ENCODE measurements at regions not wholly inside any gene's neighbourhood (a gene's known extent, or its start where the extent isn't known, plus 50 kb on each side); places are given as distances from the start of the nearest gene placed in this dataset.
"Not testable (repeated sequence)": the region's sequence is repeated elsewhere in the genome, so short reads cannot be mapped to it uniquely, and the experiment has no call there.

- FAIRE-seq, result no peak
- WGBS, 2 donors, result 68 to 77% methylated on average over 6 of the region's 6 CpGs
Measured at GRCh38 chrX:143319526-143319925, 197.7 kb downstream of the SPANXN3 start.

GRCh38 chrX:143318857-143319256 lies 198.4 kb downstream of the SPANXN3 start:
- WGBS, 2 donors, result 77 to 96% methylated on average over 2 of the region's 2 CpGs
- ATAC-seq; FAIRE-seq; H3K36me3 ChIP-seq; H3K27ac ChIP-seq; H3K27me3 ChIP-seq; H3K4me3 ChIP-seq; H3K4me1 ChIP-seq; intact Hi-C loops (cut with DNase I); H3K9me3 ChIP-seq; DNase-seq: not testable (repeated sequence)

More at GRCh38 chrX:143319526-143319925, 197.7 kb downstream of the SPANXN3 start:
- Histone ChIP-seq H3K36me3 (no peaks in the 10 kb centered on the region), H3K9me3 (no peaks in the 10 kb centered on the region), H3K27me3 (no peaks in the 10 kb centered on the region), H3K4me1 (no peaks in the 10 kb centered on the region), H3K27ac (no peak overlapping the region), H3K4me3 (no peak overlapping the region)
- intact Hi-C loops (cut with DNase I), result no loop called here
- DNase-seq (no peak), ATAC-seq (no peak)
- no peak for TF ChIP-seq CTCF (IDR thresholded peaks at IDR 0.05)

- H3K9me3 ChIP-seq, result no peaks in the 10 kb centered on the region
- TF ChIP-seq CTCF (IDR thresholded peaks at IDR 0.05), result no peak
- H3K27ac ChIP-seq, result no peak overlapping the region
- FAIRE-seq (no peak), DNase-seq (peak in 4 of 6 donors; percentile 25 to 65 (median 41)), ATAC-seq (peak; percentile 52 to 81 (median 76))
- 17 to 23% methylated on average over 9 of the region's 9 CpGs for WGBS, 2 donors
- H3K4me1 ChIP-seq, result peaks cover 0 to 15% (median 0%) of the 10 kb centered on the region in 3 donors
- no peaks in the 10 kb centered on the region for H3K27me3 ChIP-seq
- H3K36me3 ChIP-seq, result no peaks in the 10 kb centered on the region
- intact Hi-C loops (cut with DNase I), result no loop called here
- H3K4me3 ChIP-seq, result no peak overlapping the region
Measured at GRCh38 chrX:143306991-143307937, 210.0 kb downstream of the SPANXN3 start.

GRCh38 chrX:143304518-143304917 lies 212.8 kb downstream of the SPANXN3 start:
- no peaks in the 10 kb centered on the region for H3K36me3 ChIP-seq
- TF ChIP-seq CTCF (IDR thresholded peaks at IDR 0.05), result no peak
- H3K4me3 ChIP-seq, result no peak overlapping the region
- H3K4me1 ChIP-seq, result peaks cover 0 to 20% (median 0%) of the 10 kb centered on the region in 3 donors
- peak; percentile 42 to 68 (median 61) for ATAC-seq
- intact Hi-C loops (cut with DNase I), result no loop called here
- FAIRE-seq, result no peak
- no peaks in the 10 kb centered on the region for H3K9me3 ChIP-seq
- WGBS, 2 donors, result 21 to 30% methylated on average over 2 of the region's 2 CpGs
- H3K27me3 ChIP-seq, result no peaks in the 10 kb centered on the region
- no peak overlapping the region for H3K27ac ChIP-seq
- peak in 1 of 6 donors; percentile 2 for DNase-seq

- DNase-seq, result no peak
- Histone ChIP-seq H3K27ac (no peak overlapping the region), H3K9me3 (no peaks in the 10 kb centered on the region)
Measured at GRCh38 chrX:143304025-143304424, 213.2 kb downstream of the SPANXN3 start.

More at GRCh38 chrX:143304025-143304424, 213.2 kb downstream of the SPANXN3 start:
- ATAC-seq (no peak), FAIRE-seq (no peak)
- whole genome bisulfite sequencing, 2 donors, result 37 to 44% methylated on average over 2 of the region's 2 CpGs
- peaks cover 0 to 24% (median under 1%) of the 10 kb centered on the region in 3 donors for H3K4me1 ChIP-seq
- H3K27me3 ChIP-seq, result no peaks in the 10 kb centered on the region
- H3K36me3 ChIP-seq, result no peaks in the 10 kb centered on the region
- intact Hi-C loops (cut with DNase I), result no loop called here
- TF ChIP-seq CTCF (IDR thresholded peaks at IDR 0.05), result no peak
- H3K4me3 ChIP-seq, result no peak overlapping the region

All from pancreas (tissue), 10 donors.